ENCODE measurements at regions not wholly inside any gene's neighbourhood (a gene's known extent, or its start where the extent isn't known, plus 50 kb on each side); places are given as distances from the start of the nearest gene placed in this dataset.

GRCh38 chr3:150061288-150062024, 90.8 kb upstream of the PFN2 start:
- no peak for TF ChIP-seq CTCF (IDR thresholded peaks at IDR 0.05; ENCODE audit: control insufficient read depth, extremely low read depth, insufficient read depth)

GRCh38 chr3:150059729-150060128, 89.0 kb upstream of the PFN2 start:
- TF ChIP-seq CTCF (IDR thresholded peaks at IDR 0.05; ENCODE audit: control insufficient read depth, extremely low read depth, insufficient read depth) = no peak
- DNase-seq (ENCODE audit: low read depth) = peak; percentile 21
- no peak overlapping the region for H3K4me3 ChIP-seq (ENCODE audit: low read depth, low read length)

More at GRCh38 chr3:150061288-150062024, 90.8 kb upstream of the PFN2 start:
- DNase-seq (ENCODE audit: low read depth) = no peak
- H3K4me3 ChIP-seq (ENCODE audit: low read depth, low read length) = no peak overlapping the region

- no peak for TF ChIP-seq CTCF (IDR thresholded peaks at IDR 0.05; ENCODE audit: control insufficient read depth, extremely low read depth, insufficient read depth)
- no peak overlapping the region for H3K4me3 ChIP-seq (ENCODE audit: low read depth, low read length)
- no peak for DNase-seq (ENCODE audit: low read depth)
Measured at GRCh38 chr3:150059241-150059640, 88.5 kb upstream of the PFN2 start.

GRCh38 chr3:150057227-150057626, 86.5 kb upstream of the PFN2 start:
- DNase-seq (ENCODE audit: low read depth) = no peak
- no peak overlapping the region for H3K4me3 ChIP-seq (ENCODE audit: low read depth, low read length)
- TF ChIP-seq CTCF (IDR thresholded peaks at IDR 0.05; ENCODE audit: control insufficient read depth, extremely low read depth, insufficient read depth) = no peak

- no peak overlapping the region for H3K4me3 ChIP-seq (ENCODE audit: low read depth, low read length)
- TF ChIP-seq CTCF (IDR thresholded peaks at IDR 0.05; ENCODE audit: control insufficient read depth, extremely low read depth, insufficient read depth) = no peak
- no peak for DNase-seq (ENCODE audit: low read depth)
Measured at GRCh38 chr3:150055332-150055731, 84.6 kb upstream of the PFN2 start.

- TF ChIP-seq CTCF (IDR thresholded peaks at IDR 0.05; ENCODE audit: control insufficient read depth, extremely low read depth, insufficient read depth) = no peak
- DNase-seq (ENCODE audit: low read depth) = no peak
- no peak overlapping the region for H3K4me3 ChIP-seq (ENCODE audit: low read depth, low read length)
Measured at GRCh38 chr3:150054635-150055034, 83.9 kb upstream of the PFN2 start.

- no peak for DNase-seq (ENCODE audit: low read depth)
- TF ChIP-seq CTCF (IDR thresholded peaks at IDR 0.05; ENCODE audit: control insufficient read depth, extremely low read depth, insufficient read depth) = no peak
- H3K4me3 ChIP-seq (ENCODE audit: low read depth, low read length) = no peak overlapping the region
Measured at GRCh38 chr3:150050510-150050909, 79.8 kb upstream of the PFN2 start.

Data from LNCaP clone FGC (cell line).